Stomach (tissue), 4 donors: ENCODE measurements at regions not wholly inside any gene's neighbourhood (a gene's known extent, or its start where the extent isn't known, plus 50 kb on each side); places are given as distances from the start of the nearest gene placed in this dataset.

ENCODE experiments used
- POLR2A ChIP-seq, 4 donors: fragments of 450-650 bp; IDR thresholded peaks; one replicate each; pipeline ENCODE4 v1.6.1; 2016; ENCODE audit warnings: antibody characterized with exemption in 4 of 4, control low read depth in 2 of 4, mild to moderate bottlenecking in 1 of 4, moderate library complexity in 1 of 4
- POLR2AphosphoS5 ChIP-seq, 3 donors: sonication (generic); formaldehyde crosslinking; IDR thresholded peaks; one replicate each; pipeline ENCODE4 v1.6.1; 2016; ENCODE audit warnings: antibody characterized with exemption in 3 of 3
- TF ChIP-seq, protein P1 (sequence below), 7 experiments: fragments of 450-650 bp in 4 of 7; fragments of 200-600 bp in 3 of 7; sonication (generic) in 3 of 7; IDR thresholded peaks; one replicate each; pipeline ENCODE4 v1.5.1; 2016 to 2019; ENCODE audit warnings: antibody characterized with exemption in 7 of 7, control low read depth in 2 of 7, mild to moderate bottlenecking in 1 of 7

DNA sequence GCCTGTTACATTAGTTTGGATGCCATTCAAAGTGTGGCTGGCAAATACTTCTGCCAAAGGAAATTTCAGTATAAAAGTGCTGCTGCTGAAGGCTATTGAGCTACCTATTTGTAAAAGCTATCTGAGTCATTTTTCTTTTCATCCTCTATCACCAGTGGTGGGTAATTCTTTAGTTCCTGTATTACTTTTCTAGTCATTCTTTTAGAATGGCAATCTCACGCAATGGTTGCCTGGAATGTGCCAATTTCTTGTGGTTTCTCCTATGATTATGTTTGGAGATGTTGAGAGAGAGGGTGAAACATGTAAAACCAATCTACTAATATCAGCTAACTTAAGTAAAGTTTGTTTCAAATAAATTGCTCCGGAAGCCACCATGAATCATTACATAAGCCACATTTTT, 685.0 kb downstream of the RAPGEF2 start:
- TF ChIP-seq, protein P1, sequence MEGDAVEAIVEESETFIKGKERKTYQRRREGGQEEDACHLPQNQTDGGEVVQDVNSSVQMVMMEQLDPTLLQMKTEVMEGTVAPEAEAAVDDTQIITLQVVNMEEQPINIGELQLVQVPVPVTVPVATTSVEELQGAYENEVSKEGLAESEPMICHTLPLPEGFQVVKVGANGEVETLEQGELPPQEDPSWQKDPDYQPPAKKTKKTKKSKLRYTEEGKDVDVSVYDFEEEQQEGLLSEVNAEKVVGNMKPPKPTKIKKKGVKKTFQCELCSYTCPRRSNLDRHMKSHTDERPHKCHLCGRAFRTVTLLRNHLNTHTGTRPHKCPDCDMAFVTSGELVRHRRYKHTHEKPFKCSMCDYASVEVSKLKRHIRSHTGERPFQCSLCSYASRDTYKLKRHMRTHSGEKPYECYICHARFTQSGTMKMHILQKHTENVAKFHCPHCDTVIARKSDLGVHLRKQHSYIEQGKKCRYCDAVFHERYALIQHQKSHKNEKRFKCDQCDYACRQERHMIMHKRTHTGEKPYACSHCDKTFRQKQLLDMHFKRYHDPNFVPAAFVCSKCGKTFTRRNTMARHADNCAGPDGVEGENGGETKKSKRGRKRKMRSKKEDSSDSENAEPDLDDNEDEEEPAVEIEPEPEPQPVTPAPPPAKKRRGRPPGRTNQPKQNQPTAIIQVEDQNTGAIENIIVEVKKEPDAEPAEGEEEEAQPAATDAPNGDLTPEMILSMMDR (IDR thresholded peaks at IDR 0.05) = no peak
- TF ChIP-seq POLR2A (IDR thresholded peaks at IDR 0.05) = no peak
- TF ChIP-seq POLR2AphosphoS5 (IDR thresholded peaks at IDR 0.05) = no peak
